ENCODE measurements at regions not wholly inside any gene's neighbourhood (a gene's known extent, or its start where the extent isn't known, plus 50 kb on each side); places are given as distances from the start of the nearest gene placed in this dataset.

DNA sequence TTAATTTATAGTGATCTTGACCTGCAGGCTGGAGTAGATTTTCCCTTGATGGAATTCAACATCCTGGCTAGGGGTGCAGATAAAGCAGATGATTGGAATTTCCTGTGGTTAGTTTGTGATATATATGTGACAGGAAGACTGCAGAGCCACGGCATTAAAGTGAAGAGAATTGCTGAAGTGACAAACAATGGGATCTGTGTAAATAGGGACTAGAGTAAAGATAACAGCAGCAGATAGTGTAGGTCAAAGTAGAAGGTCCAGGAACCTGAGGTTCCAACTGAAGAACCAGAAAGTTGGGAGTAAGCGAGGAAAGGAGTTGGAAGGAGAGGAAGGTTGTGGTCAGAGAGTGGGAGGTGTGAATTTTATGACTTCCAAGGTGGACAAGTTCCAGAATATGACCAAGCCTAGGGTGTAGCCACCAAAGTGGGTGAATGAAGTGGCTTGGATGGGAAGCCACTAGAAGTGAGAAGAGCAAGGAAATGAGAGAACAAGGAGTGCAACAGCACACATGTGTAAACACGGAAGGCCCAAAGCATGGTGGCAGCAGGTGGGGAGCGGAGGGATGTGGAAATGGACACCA lies 325.0 kb downstream of the RAB28 start:
- WGBS (ENCODE audit: insufficient coverage), result 68% methylated on average over 4 of the region's 4 CpGs
- intact Hi-C loops (cut with micrococcal nuclease), result no loop called here

DNA sequence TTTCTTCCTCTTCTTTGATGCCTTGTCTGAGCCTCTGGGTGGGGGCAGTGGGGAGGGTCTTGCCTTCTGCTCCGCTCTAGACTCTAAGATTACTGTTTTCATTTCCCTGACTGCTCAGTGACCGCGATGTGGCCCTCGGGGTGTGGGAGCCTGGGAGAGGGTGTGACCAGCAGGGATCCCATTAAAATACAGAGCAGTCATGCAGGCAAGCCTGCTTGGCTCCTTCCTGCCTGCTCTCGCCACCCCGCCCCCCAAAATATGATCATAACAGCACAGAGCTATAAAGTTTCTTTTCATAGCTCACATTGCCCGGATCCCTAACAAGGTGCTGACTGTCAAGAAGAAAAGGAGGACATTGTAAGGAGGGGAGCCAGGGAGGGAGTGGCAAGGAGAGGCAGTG lies 332.9 kb downstream of the RAB28 start:
- Mint-ChIP-seq H3K36me3 (no peaks in the 10 kb centered on the region), H3K9me3 (peaks cover 6 to 23% (median 10%) of the 10 kb centered on the region in 7 donors), H3K27me3 (ENCODE audit: low read depth in 3 of 3) (peaks cover 0 to 3% (median 1%) of the 10 kb centered on the region in 3 donors), H3K4me1 (no peaks in the 10 kb centered on the region), H3K27ac (no peak overlapping the region), H3K4me3 (no peak overlapping the region)
- intact Hi-C loops (cut with micrococcal nuclease), result no loop called here
- TF ChIP-seq CTCF (IDR thresholded peaks at IDR 0.05), result no peak
- Histone ChIP-seq H3K36me3 (replicated peaks in 1 of 2; ENCODE audit: control insufficient read depth in 1 of 2, insufficient read depth in 2 of 2, low read length in 2 of 2) (no peaks in the 10 kb centered on the region), H4K20me1 (ENCODE audit: insufficient read depth, low read length) (no peaks in the 10 kb centered on the region), H2AFZ (ENCODE audit: insufficient read depth, low read depth, low read length, poor library complexity, severe bottlenecking) (no peak overlapping the region), H3K27me3 (ENCODE audit: control insufficient read depth in 2 of 2, insufficient read depth in 2 of 2, low read length in 2 of 2) (no peaks in the 10 kb centered on the region), H3K4me2 (replicated peaks; ENCODE audit: extremely low read depth, low read length, poor library complexity, severe bottlenecking) (no peak overlapping the region), H3K9me3 (replicated peaks in 1 of 2; ENCODE audit: control insufficient read depth in 1 of 2, insufficient read depth in 1 of 2, low read length in 2 of 2) (peaks cover 3 to 14% of the 10 kb centered on the region in 2 donors), H3K9ac (ENCODE audit: insufficient read depth, low read length, poor library complexity, severe bottlenecking) (no peak overlapping the region), H3K27ac (ENCODE audit: low read depth in 1 of 2, low read length in 2 of 2) (no peak overlapping the region), H3K79me2 (ENCODE audit: insufficient read depth, low read length) (no peaks in the 10 kb centered on the region), H3K4me3 (replicated peaks in 1 of 3; ENCODE audit: low read depth in 2 of 3, low read length in 3 of 3) (no peak overlapping the region), H3K4me1 (ENCODE audit: control insufficient read depth in 1 of 2, insufficient read depth in 2 of 2, low read length in 2 of 2) (no peaks in the 10 kb centered on the region)
- WGBS (ENCODE audit: insufficient coverage), result 81% methylated on average over 4 of the region's 7 CpGs
- DNase-seq, result no peak

More for the DNA sequence above, 325.0 kb downstream of the RAB28 start:
- Histone ChIP-seq H3K4me1 (ENCODE audit: control insufficient read depth in 1 of 2, insufficient read depth in 2 of 2, low read length in 2 of 2) (no peaks in the 10 kb centered on the region), H3K27me3 (ENCODE audit: control insufficient read depth in 2 of 2, insufficient read depth in 2 of 2, low read length in 2 of 2) (no peaks in the 10 kb centered on the region), H3K4me2 (replicated peaks; ENCODE audit: extremely low read depth, low read length, poor library complexity, severe bottlenecking) (no peak overlapping the region), H3K9ac (ENCODE audit: insufficient read depth, low read length, poor library complexity, severe bottlenecking) (no peak overlapping the region), H3K36me3 (replicated peaks in 1 of 2; ENCODE audit: control insufficient read depth in 1 of 2, insufficient read depth in 2 of 2, low read length in 2 of 2) (no peaks in the 10 kb centered on the region), H3K27ac (ENCODE audit: low read depth in 1 of 2, low read length in 2 of 2) (no peak overlapping the region), H3K79me2 (ENCODE audit: insufficient read depth, low read length) (no peaks in the 10 kb centered on the region), H2AFZ (ENCODE audit: insufficient read depth, low read depth, low read length, poor library complexity, severe bottlenecking) (no peak overlapping the region), H3K9me3 (replicated peaks in 1 of 2; ENCODE audit: control insufficient read depth in 1 of 2, insufficient read depth in 1 of 2, low read length in 2 of 2) (peaks cover 5 to 18% of the 10 kb centered on the region in 2 donors), H3K4me3 (replicated peaks in 1 of 3; ENCODE audit: low read depth in 2 of 3, low read length in 3 of 3) (no peak overlapping the region), H4K20me1 (ENCODE audit: insufficient read depth, low read length) (no peaks in the 10 kb centered on the region)
- H3K27me3 Mint-ChIP-seq (ENCODE audit: low read depth in 3 of 3), result peaks cover 0 to 2% (median 0%) of the 10 kb centered on the region in 3 donors
- H3K4me1 Mint-ChIP-seq, result no peaks in the 10 kb centered on the region
- H3K9me3 Mint-ChIP-seq, result peaks cover 0 to 17% (median 8%) of the 10 kb centered on the region in 7 donors
- H3K36me3 Mint-ChIP-seq, result no peaks in the 10 kb centered on the region
- no peak overlapping the region for H3K27ac Mint-ChIP-seq
- no peak for TF ChIP-seq CTCF (IDR thresholded peaks at IDR 0.05)
- H3K4me3 Mint-ChIP-seq, result no peak overlapping the region
- DNase-seq, result no peak
